ENCODE measurements at regions not wholly inside any gene's neighbourhood (a gene's known extent, or its start where the extent isn't known, plus 50 kb on each side); places are given as distances from the start of the nearest gene placed in this dataset.

- Histone ChIP-seq H3K27ac (ENCODE audit: low read depth, low read length) (no peak overlapping the region), H3K27me3 (ENCODE audit: insufficient read depth, low read length) (no peaks in the 10 kb centered on the region), H2AFZ (ENCODE audit: low read length) (no peak overlapping the region), H3K4me3 (ENCODE audit: insufficient read depth, low read length) (no peak overlapping the region), H3K4me2 (ENCODE audit: insufficient read depth, low read length) (no peak overlapping the region), H3K9me3 (ENCODE audit: low read depth, low read length) (no peaks in the 10 kb centered on the region), H3K4me1 (ENCODE audit: insufficient read depth, low read length) (no peaks in the 10 kb centered on the region), H3K79me2 (ENCODE audit: insufficient read depth, low read length) (no peaks in the 10 kb centered on the region), H4K20me1 (ENCODE audit: insufficient read depth, low read length) (no peaks in the 10 kb centered on the region), H3K36me3 (ENCODE audit: insufficient read depth, low read length) (no peaks in the 10 kb centered on the region)
- no peak for DNase-seq (ENCODE audit: insufficient read length, low spot score, missing footprints)
- TF ChIP-seq CTCF (IDR thresholded peaks at IDR 0.05; ENCODE audit: extremely low read depth, low read depth, low read length): no peak
These were observed 567.2 kb upstream of the ARRDC3 start for GRCh38 chr5:91950328-91950727.

GRCh38 chr5:91946870-91947269 is 563.8 kb upstream of the ARRDC3 start:
- H3K4me2 ChIP-seq (ENCODE audit: insufficient read depth, low read length): no peak overlapping the region
- H3K27ac ChIP-seq (ENCODE audit: low read depth, low read length): no peak overlapping the region
- DNase-seq (ENCODE audit: insufficient read length, low spot score, missing footprints): no peak
- H3K27me3 ChIP-seq (ENCODE audit: insufficient read depth, low read length): no peaks in the 10 kb centered on the region
- H3K36me3 ChIP-seq (ENCODE audit: insufficient read depth, low read length): no peaks in the 10 kb centered on the region
- H2AFZ ChIP-seq (ENCODE audit: low read length): no peak overlapping the region
- no peak overlapping the region for H3K4me3 ChIP-seq (ENCODE audit: insufficient read depth, low read length)
- H3K4me1 ChIP-seq (ENCODE audit: insufficient read depth, low read length): no peaks in the 10 kb centered on the region
- H3K9me3 ChIP-seq (ENCODE audit: low read depth, low read length): no peaks in the 10 kb centered on the region
- no peak for TF ChIP-seq CTCF (IDR thresholded peaks at IDR 0.05; ENCODE audit: extremely low read depth, low read depth, low read length)
- no peaks in the 10 kb centered on the region for H3K79me2 ChIP-seq (ENCODE audit: insufficient read depth, low read length)
- no peaks in the 10 kb centered on the region for H4K20me1 ChIP-seq (ENCODE audit: insufficient read depth, low read length)

GRCh38 chr5:91941588-91941987 is 558.5 kb upstream of the ARRDC3 start:
- H3K9me3 ChIP-seq (ENCODE audit: low read depth, low read length): no peaks in the 10 kb centered on the region
- no peaks in the 10 kb centered on the region for H4K20me1 ChIP-seq (ENCODE audit: insufficient read depth, low read length)
- no peaks in the 10 kb centered on the region for H3K79me2 ChIP-seq (ENCODE audit: insufficient read depth, low read length)
- no peak overlapping the region for H3K27ac ChIP-seq (ENCODE audit: low read depth, low read length)
- no peaks in the 10 kb centered on the region for H3K36me3 ChIP-seq (ENCODE audit: insufficient read depth, low read length)
- peak; percentile 45 for DNase-seq (ENCODE audit: insufficient read length, low spot score, missing footprints)
- H2AFZ ChIP-seq (ENCODE audit: low read length): no peak overlapping the region
- no peaks in the 10 kb centered on the region for H3K27me3 ChIP-seq (ENCODE audit: insufficient read depth, low read length)
- no peak for TF ChIP-seq CTCF (IDR thresholded peaks at IDR 0.05; ENCODE audit: extremely low read depth, low read depth, low read length)
- H3K4me3 ChIP-seq (ENCODE audit: insufficient read depth, low read length): no peak overlapping the region
- no peak overlapping the region for H3K4me2 ChIP-seq (ENCODE audit: insufficient read depth, low read length)
- H3K4me1 ChIP-seq (ENCODE audit: insufficient read depth, low read length): peaks cover 3% of the 10 kb centered on the region

GRCh38 chr5:91938441-91938840 is 555.3 kb upstream of the ARRDC3 start:
- no peaks in the 10 kb centered on the region for H3K27me3 ChIP-seq (ENCODE audit: insufficient read depth, low read length)
- peaks cover 3% of the 10 kb centered on the region for H3K4me1 ChIP-seq (ENCODE audit: insufficient read depth, low read length)
- no peaks in the 10 kb centered on the region for H3K36me3 ChIP-seq (ENCODE audit: insufficient read depth, low read length)
- no peak overlapping the region for H3K4me2 ChIP-seq (ENCODE audit: insufficient read depth, low read length)
- no peak overlapping the region for H2AFZ ChIP-seq (ENCODE audit: low read length)
- TF ChIP-seq CTCF (IDR thresholded peaks at IDR 0.05; ENCODE audit: extremely low read depth, low read depth, low read length): no peak
- no peaks in the 10 kb centered on the region for H4K20me1 ChIP-seq (ENCODE audit: insufficient read depth, low read length)
- no peaks in the 10 kb centered on the region for H3K79me2 ChIP-seq (ENCODE audit: insufficient read depth, low read length)
- no peaks in the 10 kb centered on the region for H3K9me3 ChIP-seq (ENCODE audit: low read depth, low read length)
- DNase-seq (ENCODE audit: insufficient read length, low spot score, missing footprints): no peak
- no peak overlapping the region for H3K4me3 ChIP-seq (ENCODE audit: insufficient read depth, low read length)
- H3K27ac ChIP-seq (ENCODE audit: low read depth, low read length): no peak overlapping the region
